Liver (tissue), 3 donors: ENCODE measurements at regions not wholly inside any gene's neighbourhood (a gene's known extent, or its start where the extent isn't known, plus 50 kb on each side); places are given as distances from the start of the nearest gene placed in this dataset.

ENCODE experiments used
- EGR1 ChIP-seq, 2 donors: IDR thresholded peaks; 2 replicates each; pipeline ENCODE4 v1.6.1; 2016 to 2018; ENCODE audit warnings: antibody characterized with exemption in 2 of 2, low read depth in 2 of 2
- YY1 ChIP-seq: IDR thresholded peaks from 2 replicates; pipeline ENCODE4 v1.6.1; 2016; ENCODE audit warnings: antibody characterized with exemption, mild to moderate bottlenecking
- TF ChIP-seq, protein P1 (sequence below): IDR thresholded peaks from 2 replicates; pipeline ENCODE4 v1.6.1; 2016; ENCODE audit warnings: antibody characterized with exemption, mild to moderate bottlenecking
- TF ChIP-seq, protein P2 (sequence below): fragments of 150-350 bp; IDR thresholded peaks from 2 replicates; pipeline ENCODE4 v1.5.1; 2017; ENCODE audit warnings: improper control_type of control experiment, low read depth, low read length; ENCODE audit not compliant: missing input control
- TF ChIP-seq, protein P3 (sequence below): IDR thresholded peaks from 2 replicates; pipeline ENCODE4 v1.6.1; 2016; ENCODE audit warnings: antibody characterized with exemption
- TF ChIP-seq, protein P4 (sequence below): IDR thresholded peaks from 2 replicates; pipeline ENCODE4 v1.6.1; 2016; ENCODE audit warnings: antibody characterized with exemption
- TF ChIP-seq, protein P5 (sequence below): IDR thresholded peaks from 2 replicates; pipeline ENCODE4 v1.6.1; 2016; ENCODE audit warnings: antibody characterized with exemption
- donor health status: healthy.
- donor health status: healthy.

DNA sequence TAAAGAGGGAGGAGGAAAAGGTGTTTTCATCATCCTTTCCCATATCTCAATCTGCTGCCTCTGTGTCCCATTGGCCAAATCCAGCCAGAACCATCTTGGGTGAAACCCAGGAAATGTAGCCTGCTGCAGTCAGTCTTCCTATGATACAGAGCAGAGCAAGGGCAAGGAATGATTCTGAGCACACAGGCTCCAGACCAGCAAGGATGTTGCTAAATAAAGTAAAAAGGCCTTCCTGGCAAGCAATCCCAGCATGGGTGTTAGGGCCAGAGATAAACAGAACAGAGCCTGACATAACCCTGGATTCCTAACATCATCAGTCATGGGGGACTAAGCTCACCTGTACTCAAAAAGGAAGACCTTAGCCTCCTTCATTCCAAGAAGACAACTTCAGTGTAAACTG is 90.7 kb upstream of the AGTR1 start:
- TF ChIP-seq, protein P1, sequence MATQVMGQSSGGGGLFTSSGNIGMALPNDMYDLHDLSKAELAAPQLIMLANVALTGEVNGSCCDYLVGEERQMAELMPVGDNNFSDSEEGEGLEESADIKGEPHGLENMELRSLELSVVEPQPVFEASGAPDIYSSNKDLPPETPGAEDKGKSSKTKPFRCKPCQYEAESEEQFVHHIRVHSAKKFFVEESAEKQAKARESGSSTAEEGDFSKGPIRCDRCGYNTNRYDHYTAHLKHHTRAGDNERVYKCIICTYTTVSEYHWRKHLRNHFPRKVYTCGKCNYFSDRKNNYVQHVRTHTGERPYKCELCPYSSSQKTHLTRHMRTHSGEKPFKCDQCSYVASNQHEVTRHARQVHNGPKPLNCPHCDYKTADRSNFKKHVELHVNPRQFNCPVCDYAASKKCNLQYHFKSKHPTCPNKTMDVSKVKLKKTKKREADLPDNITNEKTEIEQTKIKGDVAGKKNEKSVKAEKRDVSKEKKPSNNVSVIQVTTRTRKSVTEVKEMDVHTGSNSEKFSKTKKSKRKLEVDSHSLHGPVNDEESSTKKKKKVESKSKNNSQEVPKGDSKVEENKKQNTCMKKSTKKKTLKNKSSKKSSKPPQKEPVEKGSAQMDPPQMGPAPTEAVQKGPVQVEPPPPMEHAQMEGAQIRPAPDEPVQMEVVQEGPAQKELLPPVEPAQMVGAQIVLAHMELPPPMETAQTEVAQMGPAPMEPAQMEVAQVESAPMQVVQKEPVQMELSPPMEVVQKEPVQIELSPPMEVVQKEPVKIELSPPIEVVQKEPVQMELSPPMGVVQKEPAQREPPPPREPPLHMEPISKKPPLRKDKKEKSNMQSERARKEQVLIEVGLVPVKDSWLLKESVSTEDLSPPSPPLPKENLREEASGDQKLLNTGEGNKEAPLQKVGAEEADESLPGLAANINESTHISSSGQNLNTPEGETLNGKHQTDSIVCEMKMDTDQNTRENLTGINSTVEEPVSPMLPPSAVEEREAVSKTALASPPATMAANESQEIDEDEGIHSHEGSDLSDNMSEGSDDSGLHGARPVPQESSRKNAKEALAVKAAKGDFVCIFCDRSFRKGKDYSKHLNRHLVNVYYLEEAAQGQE: no peak
- TF ChIP-seq, protein P2, sequence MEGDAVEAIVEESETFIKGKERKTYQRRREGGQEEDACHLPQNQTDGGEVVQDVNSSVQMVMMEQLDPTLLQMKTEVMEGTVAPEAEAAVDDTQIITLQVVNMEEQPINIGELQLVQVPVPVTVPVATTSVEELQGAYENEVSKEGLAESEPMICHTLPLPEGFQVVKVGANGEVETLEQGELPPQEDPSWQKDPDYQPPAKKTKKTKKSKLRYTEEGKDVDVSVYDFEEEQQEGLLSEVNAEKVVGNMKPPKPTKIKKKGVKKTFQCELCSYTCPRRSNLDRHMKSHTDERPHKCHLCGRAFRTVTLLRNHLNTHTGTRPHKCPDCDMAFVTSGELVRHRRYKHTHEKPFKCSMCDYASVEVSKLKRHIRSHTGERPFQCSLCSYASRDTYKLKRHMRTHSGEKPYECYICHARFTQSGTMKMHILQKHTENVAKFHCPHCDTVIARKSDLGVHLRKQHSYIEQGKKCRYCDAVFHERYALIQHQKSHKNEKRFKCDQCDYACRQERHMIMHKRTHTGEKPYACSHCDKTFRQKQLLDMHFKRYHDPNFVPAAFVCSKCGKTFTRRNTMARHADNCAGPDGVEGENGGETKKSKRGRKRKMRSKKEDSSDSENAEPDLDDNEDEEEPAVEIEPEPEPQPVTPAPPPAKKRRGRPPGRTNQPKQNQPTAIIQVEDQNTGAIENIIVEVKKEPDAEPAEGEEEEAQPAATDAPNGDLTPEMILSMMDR: no peak
- TF ChIP-seq, protein P3, sequence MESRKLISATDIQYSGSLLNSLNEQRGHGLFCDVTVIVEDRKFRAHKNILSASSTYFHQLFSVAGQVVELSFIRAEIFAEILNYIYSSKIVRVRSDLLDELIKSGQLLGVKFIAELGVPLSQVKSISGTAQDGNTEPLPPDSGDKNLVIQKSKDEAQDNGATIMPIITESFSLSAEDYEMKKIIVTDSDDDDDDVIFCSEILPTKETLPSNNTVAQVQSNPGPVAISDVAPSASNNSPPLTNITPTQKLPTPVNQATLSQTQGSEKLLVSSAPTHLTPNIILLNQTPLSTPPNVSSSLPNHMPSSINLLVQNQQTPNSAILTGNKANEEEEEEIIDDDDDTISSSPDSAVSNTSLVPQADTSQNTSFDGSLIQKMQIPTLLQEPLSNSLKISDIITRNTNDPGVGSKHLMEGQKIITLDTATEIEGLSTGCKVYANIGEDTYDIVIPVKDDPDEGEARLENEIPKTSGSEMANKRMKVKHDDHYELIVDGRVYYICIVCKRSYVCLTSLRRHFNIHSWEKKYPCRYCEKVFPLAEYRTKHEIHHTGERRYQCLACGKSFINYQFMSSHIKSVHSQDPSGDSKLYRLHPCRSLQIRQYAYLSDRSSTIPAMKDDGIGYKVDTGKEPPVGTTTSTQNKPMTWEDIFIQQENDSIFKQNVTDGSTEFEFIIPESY: no peak
- TF ChIP-seq, protein P4, sequence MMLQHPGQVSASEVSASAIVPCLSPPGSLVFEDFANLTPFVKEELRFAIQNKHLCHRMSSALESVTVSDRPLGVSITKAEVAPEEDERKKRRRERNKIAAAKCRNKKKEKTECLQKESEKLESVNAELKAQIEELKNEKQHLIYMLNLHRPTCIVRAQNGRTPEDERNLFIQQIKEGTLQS: no peak
- no peak for TF ChIP-seq YY1
- TF ChIP-seq, protein P5, sequence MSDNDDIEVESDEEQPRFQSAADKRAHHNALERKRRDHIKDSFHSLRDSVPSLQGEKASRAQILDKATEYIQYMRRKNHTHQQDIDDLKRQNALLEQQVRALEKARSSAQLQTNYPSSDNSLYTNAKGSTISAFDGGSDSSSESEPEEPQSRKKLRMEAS: peak; percentile 20
- no peak for TF ChIP-seq EGR1 (IDR thresholded peaks at IDR 0.05; ENCODE audit: low read depth in 2 of 2)
